Breast epithelium (tissue), 3 donors: ENCODE measurements at regions not wholly inside any gene's neighbourhood (a gene's known extent, or its start where the extent isn't known, plus 50 kb on each side); places are given as distances from the start of the nearest gene placed in this dataset.

Experiments
- CTCF ChIP-seq, 3 donors: fragments of 450-650 bp; IDR thresholded peaks; one replicate each; pipeline ENCODE4 v1.5.1; 2016 to 2017; ENCODE audit warnings: antibody characterized with exemption in 3 of 3, mild to moderate bottlenecking in 3 of 3, moderate library complexity in 3 of 3
- POLR2A ChIP-seq: fragments of 450-650 bp; IDR thresholded peaks from one replicate; pipeline ENCODE4 v1.6.1; 2016; ENCODE audit warnings: antibody characterized with exemption, mild to moderate bottlenecking, moderate library complexity

DNA sequence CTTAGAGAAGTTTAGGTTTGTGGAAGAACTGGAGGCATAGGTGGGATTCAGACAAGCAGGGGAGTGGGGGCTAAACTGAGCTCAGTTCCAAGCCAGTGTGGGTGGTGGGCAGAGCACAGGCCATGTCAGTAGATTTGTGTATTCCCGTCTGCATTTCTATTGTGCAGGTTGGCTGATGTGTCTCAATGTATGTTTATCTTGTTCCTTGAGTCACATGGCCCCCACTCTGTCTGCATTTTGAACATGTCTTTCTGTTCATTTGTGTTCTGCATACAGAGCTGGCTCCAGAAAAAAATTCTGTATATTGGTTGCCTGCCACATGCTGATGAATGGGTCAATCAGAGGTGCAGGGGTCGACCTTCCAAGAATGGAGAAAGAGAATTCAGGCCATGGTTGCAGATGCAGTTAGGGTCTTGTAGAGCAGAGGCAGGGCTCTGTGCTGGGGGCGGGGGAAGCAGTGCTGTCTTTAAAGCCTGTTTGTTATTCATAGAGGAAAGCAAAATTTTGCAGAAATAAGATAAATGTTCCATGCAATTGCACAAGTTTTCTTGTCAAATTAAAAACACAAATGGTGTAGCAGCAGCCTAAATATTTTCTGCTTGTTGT lies 166.7 kb downstream of the CDH26 start:
- TF ChIP-seq CTCF (IDR thresholded peaks at IDR 0.05) = no peak
- TF ChIP-seq POLR2A = no peak
